ENCODE measurements at regions not wholly inside any gene's neighbourhood (a gene's known extent, or its start where the extent isn't known, plus 50 kb on each side); places are given as distances from the start of the nearest gene placed in this dataset.
A peak's percentile ranks its signal among the peaks of the same experiment; 100 is the strongest.

DNA sequence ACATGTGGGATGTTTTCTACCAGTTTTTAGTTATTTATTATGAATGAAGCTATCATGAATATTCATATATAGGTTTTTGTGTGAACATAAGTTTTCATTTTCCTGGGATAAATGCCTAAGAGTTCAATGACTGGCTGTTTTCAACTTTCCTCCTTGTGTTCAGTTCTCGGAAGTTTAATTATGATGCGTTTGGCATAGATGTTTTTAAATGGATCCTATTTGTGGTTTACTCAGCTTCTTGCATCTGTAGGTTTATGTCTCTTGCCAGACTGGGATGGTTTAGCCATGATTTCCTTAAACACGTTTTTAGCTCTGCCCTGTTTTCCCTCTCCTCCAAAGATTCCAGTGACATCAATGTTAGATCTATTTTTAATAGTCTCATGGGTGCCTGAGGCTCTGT, 411.1 kb upstream of the CDH4 start:
- TF ChIP-seq, protein P1, sequence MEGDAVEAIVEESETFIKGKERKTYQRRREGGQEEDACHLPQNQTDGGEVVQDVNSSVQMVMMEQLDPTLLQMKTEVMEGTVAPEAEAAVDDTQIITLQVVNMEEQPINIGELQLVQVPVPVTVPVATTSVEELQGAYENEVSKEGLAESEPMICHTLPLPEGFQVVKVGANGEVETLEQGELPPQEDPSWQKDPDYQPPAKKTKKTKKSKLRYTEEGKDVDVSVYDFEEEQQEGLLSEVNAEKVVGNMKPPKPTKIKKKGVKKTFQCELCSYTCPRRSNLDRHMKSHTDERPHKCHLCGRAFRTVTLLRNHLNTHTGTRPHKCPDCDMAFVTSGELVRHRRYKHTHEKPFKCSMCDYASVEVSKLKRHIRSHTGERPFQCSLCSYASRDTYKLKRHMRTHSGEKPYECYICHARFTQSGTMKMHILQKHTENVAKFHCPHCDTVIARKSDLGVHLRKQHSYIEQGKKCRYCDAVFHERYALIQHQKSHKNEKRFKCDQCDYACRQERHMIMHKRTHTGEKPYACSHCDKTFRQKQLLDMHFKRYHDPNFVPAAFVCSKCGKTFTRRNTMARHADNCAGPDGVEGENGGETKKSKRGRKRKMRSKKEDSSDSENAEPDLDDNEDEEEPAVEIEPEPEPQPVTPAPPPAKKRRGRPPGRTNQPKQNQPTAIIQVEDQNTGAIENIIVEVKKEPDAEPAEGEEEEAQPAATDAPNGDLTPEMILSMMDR (conservative IDR thresholded peaks at IDR 0.05; ENCODE audit: low read depth, low read length): no peak
- DNase-seq (ENCODE audit: low read depth): no peak

DNA sequence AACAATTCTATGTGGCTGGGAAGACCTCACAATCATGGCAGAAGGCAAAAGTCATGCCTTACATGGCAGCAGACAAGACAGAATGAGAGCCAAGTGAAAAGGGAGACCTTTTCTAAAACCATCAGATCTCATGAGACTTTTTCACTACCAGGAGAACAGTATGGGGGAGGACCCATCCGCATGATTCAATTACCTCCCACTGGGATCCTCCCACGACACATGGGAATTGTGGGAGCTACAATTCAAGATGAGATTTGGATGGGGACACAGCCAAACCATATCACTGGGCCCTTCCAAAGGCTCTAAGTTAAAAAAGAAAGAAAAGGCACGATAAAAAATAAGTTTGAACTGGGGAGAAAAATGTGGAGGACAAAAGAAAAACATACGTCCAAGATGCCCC, 406.9 kb upstream of the CDH4 start:
- H3K4me3 ChIP-seq (ENCODE audit: low read depth, low read length): no peak overlapping the region
- TF ChIP-seq, protein P1 (conservative IDR thresholded peaks at IDR 0.05; ENCODE audit: low read depth, low read length): no peak
- DNase-seq (ENCODE audit: low read depth): no peak

More for the DNA sequence above, 411.1 kb upstream of the CDH4 start:
- H3K4me3 ChIP-seq (ENCODE audit: low read depth, low read length): no peak overlapping the region

DNA sequence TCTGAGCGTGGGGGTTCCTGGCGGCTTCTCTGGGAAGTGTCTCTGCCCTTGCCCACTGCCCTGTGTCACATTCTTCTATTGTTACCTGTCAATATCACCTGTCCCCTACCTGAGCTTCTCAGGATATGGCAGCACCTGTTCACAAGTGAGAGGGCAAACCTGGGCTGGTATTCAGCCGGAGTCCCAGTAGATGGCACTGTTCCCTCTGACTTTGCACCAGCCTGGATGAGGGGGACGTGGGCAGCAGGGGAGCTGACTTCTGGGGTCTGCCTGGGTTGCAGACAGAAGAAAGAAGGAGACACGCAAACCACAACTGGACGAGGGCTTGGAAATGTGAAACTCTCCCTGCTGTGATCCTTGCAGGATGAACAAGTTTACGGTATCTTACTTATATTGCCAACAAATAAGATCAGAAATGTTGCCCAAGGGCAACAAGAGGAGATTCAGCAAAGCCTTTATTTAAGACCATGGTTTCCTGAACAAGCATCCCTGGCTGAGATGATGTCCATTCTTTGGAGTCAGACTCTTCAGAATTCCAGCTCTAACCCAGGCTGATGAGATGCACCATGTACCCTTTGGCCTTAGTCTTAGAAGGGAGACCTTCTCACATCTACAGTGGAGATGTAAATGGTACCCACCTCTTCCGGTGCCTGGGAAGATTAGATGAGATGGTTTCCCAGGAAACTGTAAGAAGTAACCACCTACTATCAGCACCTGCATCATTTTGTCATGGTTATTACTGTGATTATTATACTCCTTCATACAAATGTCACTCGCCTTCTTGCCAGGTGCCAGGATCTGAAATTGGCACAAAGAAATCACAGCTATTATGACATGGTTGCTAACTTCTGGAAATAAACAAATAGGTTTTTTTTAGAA, 400.0 kb upstream of the CDH4 start:
- no peak overlapping the region for H3K4me3 ChIP-seq (ENCODE audit: low read depth, low read length)
- DNase-seq (ENCODE audit: low read depth): peak; percentile 1
- TF ChIP-seq, protein P1 (conservative IDR thresholded peaks at IDR 0.05; ENCODE audit: low read depth, low read length): peak; percentile 36

DNA sequence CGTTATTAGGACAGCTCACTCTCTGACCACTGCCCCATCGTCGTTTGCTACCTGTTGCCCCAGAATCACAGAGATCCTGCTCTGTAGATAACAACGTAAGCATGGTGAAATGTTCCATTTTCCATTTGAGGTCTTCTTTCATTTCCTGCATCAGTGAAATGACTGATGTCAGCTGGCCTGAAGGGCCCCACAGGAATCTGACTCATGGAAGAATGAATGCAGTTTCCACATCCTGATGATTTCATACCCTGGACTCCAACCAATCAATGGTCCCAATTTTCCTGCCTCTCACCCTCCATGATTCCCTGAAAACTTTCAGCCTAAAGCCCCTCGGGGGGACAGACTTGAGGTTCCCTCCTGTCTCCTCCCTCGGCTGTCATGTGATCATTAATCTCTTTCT, 394.4 kb upstream of the CDH4 start:
- no peak overlapping the region for H3K4me3 ChIP-seq (ENCODE audit: low read depth, low read length)
- peak; percentile 1 for DNase-seq (ENCODE audit: low read depth)
- TF ChIP-seq, protein P1 (conservative IDR thresholded peaks at IDR 0.05; ENCODE audit: low read depth, low read length): no peak

DNA sequence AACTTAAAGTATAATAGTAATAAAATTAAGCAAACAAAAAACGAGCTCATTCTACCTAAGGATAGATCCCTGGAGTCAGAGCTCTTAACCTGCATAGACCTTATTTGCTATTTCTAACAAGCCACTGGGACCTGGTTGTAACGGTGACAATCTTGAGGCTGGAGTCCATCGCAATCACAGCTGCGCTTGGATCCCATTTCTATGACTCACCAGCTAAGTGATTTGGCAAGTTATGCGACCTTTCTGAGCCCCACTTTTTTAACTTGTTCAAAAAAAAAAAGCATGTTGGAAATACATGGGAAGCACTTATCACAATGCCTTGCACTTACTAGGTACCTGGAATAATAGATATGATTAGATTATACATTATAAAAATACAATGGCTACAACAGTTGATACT, 389.5 kb upstream of the CDH4 start:
- TF ChIP-seq, protein P1 (conservative IDR thresholded peaks at IDR 0.05; ENCODE audit: low read depth, low read length): no peak
- DNase-seq (ENCODE audit: low read depth): no peak
- H3K4me3 ChIP-seq (ENCODE audit: low read depth, low read length): no peak overlapping the region

DNA sequence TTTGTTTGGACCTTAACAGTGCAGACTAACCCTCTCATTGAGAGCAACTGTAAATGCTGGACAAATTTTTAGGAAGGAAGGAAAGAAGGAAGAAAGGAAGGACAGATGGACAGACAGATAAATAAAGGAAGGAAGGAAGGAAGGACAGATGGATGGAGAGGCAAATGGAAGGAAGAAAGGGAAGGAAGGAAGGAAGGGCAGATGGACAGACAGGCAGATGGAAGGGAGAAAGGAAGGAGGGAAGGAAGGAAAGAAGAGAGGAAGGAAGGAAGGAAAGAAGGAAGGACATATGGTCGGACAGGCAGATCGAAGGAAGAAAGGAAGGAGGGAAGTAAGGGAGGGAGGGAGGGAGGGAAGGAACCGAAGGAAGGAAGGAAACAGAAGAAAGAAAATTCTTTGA, 388.5 kb upstream of the CDH4 start:
- H3K4me3 ChIP-seq (ENCODE audit: low read depth, low read length): no peak overlapping the region
- TF ChIP-seq, protein P1 (conservative IDR thresholded peaks at IDR 0.05; ENCODE audit: low read depth, low read length): no peak
- no peak for DNase-seq (ENCODE audit: low read depth)

DNA sequence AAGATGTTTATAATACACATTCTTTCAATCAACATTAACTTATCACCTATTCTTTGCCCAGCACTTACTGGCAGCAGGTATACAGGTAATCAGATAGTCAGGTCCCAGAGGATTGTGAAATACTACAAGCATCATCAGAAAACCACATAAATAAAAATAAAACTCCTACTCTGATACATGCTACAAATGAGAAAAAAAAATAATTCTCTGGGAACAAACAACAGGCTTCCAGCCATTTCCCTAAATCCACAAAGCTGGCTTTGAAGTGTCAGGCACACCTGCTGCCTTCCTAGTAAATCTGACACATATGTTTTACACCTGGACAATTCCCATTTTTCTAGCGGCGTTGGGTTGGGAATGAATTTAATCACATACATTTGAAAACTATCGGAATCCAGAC, 384.5 kb upstream of the CDH4 start:
- H3K4me3 ChIP-seq (ENCODE audit: low read depth, low read length): no peak overlapping the region
- no peak for DNase-seq (ENCODE audit: low read depth)
- TF ChIP-seq, protein P1 (conservative IDR thresholded peaks at IDR 0.05; ENCODE audit: low read depth, low read length): no peak

Data from choroid plexus epithelial cell (primary cell).